Keratinocyte (primary cell): ENCODE measurements at regions not wholly inside any gene's neighbourhood (a gene's known extent, or its start where the extent isn't known, plus 50 kb on each side); places are given as distances from the start of the nearest gene placed in this dataset.

ENCODE experiments used
- DNase-seq: peaks from one replicate; pipeline ENCODE4 v3.0.0-alpha.2; 2011; ENCODE audit warnings: low read depth, missing footprints, low spot score
- FAIRE-seq: peaks from 2 replicates; lab custom pipeline; 2011; peaks lifted over from hg19 to GRCh38; lab: Jason Lieb, UNC
- H2AFZ ChIP-seq: 2 replicates; pipeline ENCODE4 v1.6.0; 2012; ENCODE audit warnings: low read length, control low read depth, inconsistent platforms; ENCODE audit not compliant: control insufficient read depth
- H3K27ac ChIP-seq: 2 replicates; pipeline ENCODE4 v1.5.1; 2011; ENCODE audit warnings: low read length; ENCODE audit not compliant: control insufficient read depth, insufficient read depth
- H3K27me3 ChIP-seq: 3 replicates; pipeline ENCODE4 v1.6.0; 2011; ENCODE audit warnings: low read length; ENCODE audit not compliant: control insufficient read depth, insufficient read depth; ENCODE audit errors: extremely low read depth
- H3K36me3 ChIP-seq, 2 experiments: 2 replicates in 1 of 2; 3 replicates in 1 of 2; pipeline ENCODE4 v1.5.1; 2011; ENCODE audit warnings: low read length in 2 of 2, mild to moderate bottlenecking in 1 of 2; ENCODE audit not compliant: control insufficient read depth in 2 of 2, insufficient read depth in 2 of 2; ENCODE audit errors: extremely low read depth in 1 of 2
- H3K4me1 ChIP-seq: 3 replicates; pipeline ENCODE4 v1.5.1; 2011; ENCODE audit warnings: low read length; ENCODE audit not compliant: control insufficient read depth, insufficient read depth; ENCODE audit errors: extremely low read depth
- H3K4me2 ChIP-seq: 3 replicates; pipeline ENCODE4 v1.6.0; 2011; ENCODE audit warnings: low read depth, low read length; ENCODE audit not compliant: control insufficient read depth, insufficient read depth; ENCODE audit errors: extremely low read depth
- H3K4me3 ChIP-seq, 3 experiments: fragments of 200-600 bp in 1 of 3; sonication (generic) in 1 of 3; 2 replicates in 2 of 3; 3 replicates in 1 of 3; pipeline ENCODE4 v1.5.1; 2011 to 2016; ENCODE audit warnings: low read length in 3 of 3, mild to moderate bottlenecking in 3 of 3, control low read depth in 2 of 3, inconsistent platforms in 1 of 3, low read depth in 1 of 3, mixed read lengths in 1 of 3, mixed run types in 1 of 3, moderate library complexity in 1 of 3; ENCODE audit not compliant: control insufficient read depth in 2 of 3, insufficient read depth in 2 of 3; ENCODE audit errors: extremely low read depth in 1 of 3
- H3K79me2 ChIP-seq: 2 replicates; pipeline ENCODE4 v1.6.0; 2012; ENCODE audit warnings: low read length; ENCODE audit not compliant: control insufficient read depth, insufficient read depth
- H3K9ac ChIP-seq: 3 replicates; pipeline ENCODE4 v1.6.0; 2011; ENCODE audit warnings: low read length; ENCODE audit not compliant: control insufficient read depth, insufficient read depth; ENCODE audit errors: extremely low read depth
- H3K9me1 ChIP-seq: 3 replicates; pipeline ENCODE4 v1.6.0; 2011; ENCODE audit warnings: low read length; ENCODE audit not compliant: control insufficient read depth, insufficient read depth; ENCODE audit errors: extremely low read depth
- H3K9me3 ChIP-seq: 2 replicates; pipeline ENCODE4 v1.5.1; 2012; ENCODE audit warnings: low read depth, low read length; ENCODE audit not compliant: control insufficient read depth
- H4K20me1 ChIP-seq: 3 replicates; pipeline ENCODE4 v1.6.0; 2011; ENCODE audit warnings: low read length; ENCODE audit not compliant: control insufficient read depth, insufficient read depth; ENCODE audit errors: extremely low read depth
- EZH2 ChIP-seq: IDR thresholded peaks from one replicate; pipeline ENCODE4 v1.6.1; 2012; ENCODE audit warnings: inconsistent platforms, mild to moderate bottlenecking, low read length, moderate library complexity
- dilution Hi-C: fragments of 300-500 bp; cut with MboI; formaldehyde crosslinking; loops from one replicate; pipeline ENCODE4 v1.7.0; 2020; ENCODE audit warnings: low sequenced_read_pairs; ENCODE audit not compliant: extremely low pct_ligation_motif_present
- TF ChIP-seq, protein P1 (sequence below), 3 experiments: IDR thresholded peaks in 1 of 3; conservative IDR thresholded peaks in 1 of 3; optimal IDR thresholded peaks in 1 of 3; 2 replicates in 2 of 3; 3 replicates in 1 of 3; pipeline versions ENCODE3 to v1.5.1; 2011; ENCODE audit warnings: low read length in 3 of 3, mild to moderate bottlenecking in 3 of 3, moderate library complexity in 2 of 3, control low read depth in 1 of 3, inconsistent platforms in 1 of 3; ENCODE audit not compliant: insufficient read depth in 2 of 3; ENCODE audit errors: extremely low read depth in 1 of 3

DNA sequence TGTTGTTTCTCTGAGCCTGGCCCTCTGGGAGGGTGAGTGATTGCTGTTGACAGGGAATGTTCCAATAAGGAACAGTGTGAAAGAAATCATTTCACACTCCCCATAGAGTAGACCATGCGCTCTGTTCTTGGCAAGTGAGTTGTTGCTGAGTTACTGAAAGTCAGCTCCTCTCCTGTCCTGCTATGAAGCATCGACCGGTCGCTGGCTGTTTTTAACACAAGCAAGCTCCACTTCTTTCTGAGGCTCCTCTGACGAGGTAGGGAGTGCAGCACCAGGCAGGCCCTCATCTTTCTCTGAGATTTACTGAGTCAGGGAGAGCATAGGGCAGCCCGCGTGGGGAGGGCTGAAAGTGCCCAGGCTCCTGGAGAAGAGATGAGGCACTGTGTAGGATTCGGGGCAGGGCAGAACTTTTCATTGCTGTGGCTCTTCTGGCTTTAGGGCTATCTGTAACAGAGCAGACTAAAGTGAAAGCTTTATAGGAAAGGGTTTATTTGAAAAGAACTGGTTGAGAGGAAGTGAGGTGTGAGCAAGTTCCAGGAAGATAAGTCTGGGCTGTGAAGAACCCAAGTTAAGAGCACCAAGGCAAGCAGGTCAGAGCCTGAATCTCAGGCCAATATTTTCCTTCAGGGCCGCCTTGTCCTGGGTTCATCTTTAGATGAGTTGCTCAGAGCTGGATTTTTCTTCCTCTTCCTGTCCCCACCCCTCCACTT lies 332.2 kb downstream of the CCSER2 start:
- Histone ChIP-seq H3K36me3 (no peaks in the 10 kb centered on the region), H3K4me3 (no peak overlapping the region), H3K27ac (no peak overlapping the region), H4K20me1 (no peaks in the 10 kb centered on the region), H3K9me3 (no peaks in the 10 kb centered on the region), H3K27me3 (no peaks in the 10 kb centered on the region), H3K4me2 (no peak overlapping the region), H3K9me1 (no peaks in the 10 kb centered on the region), H3K4me1 (no peaks in the 10 kb centered on the region), H3K9ac (no peak overlapping the region), H2AFZ (no peak overlapping the region), H3K79me2 (no peaks in the 10 kb centered on the region)
- dilution Hi-C loops = no loop called here
- TF ChIP-seq EZH2 = no peak
- TF ChIP-seq, protein P1, sequence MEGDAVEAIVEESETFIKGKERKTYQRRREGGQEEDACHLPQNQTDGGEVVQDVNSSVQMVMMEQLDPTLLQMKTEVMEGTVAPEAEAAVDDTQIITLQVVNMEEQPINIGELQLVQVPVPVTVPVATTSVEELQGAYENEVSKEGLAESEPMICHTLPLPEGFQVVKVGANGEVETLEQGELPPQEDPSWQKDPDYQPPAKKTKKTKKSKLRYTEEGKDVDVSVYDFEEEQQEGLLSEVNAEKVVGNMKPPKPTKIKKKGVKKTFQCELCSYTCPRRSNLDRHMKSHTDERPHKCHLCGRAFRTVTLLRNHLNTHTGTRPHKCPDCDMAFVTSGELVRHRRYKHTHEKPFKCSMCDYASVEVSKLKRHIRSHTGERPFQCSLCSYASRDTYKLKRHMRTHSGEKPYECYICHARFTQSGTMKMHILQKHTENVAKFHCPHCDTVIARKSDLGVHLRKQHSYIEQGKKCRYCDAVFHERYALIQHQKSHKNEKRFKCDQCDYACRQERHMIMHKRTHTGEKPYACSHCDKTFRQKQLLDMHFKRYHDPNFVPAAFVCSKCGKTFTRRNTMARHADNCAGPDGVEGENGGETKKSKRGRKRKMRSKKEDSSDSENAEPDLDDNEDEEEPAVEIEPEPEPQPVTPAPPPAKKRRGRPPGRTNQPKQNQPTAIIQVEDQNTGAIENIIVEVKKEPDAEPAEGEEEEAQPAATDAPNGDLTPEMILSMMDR (optimal IDR thresholded peaks at IDR 0.05 in 1 of 3, IDR thresholded peaks at IDR 0.05 in 1 of 3, conservative IDR thresholded peaks at IDR 0.05 in 1 of 3; ENCODE audit: extremely low read depth in 1 of 3, insufficient read depth in 2 of 3, low read length in 3 of 3) = no peak
- FAIRE-seq (no peak), DNase-seq (no peak)

DNA sequence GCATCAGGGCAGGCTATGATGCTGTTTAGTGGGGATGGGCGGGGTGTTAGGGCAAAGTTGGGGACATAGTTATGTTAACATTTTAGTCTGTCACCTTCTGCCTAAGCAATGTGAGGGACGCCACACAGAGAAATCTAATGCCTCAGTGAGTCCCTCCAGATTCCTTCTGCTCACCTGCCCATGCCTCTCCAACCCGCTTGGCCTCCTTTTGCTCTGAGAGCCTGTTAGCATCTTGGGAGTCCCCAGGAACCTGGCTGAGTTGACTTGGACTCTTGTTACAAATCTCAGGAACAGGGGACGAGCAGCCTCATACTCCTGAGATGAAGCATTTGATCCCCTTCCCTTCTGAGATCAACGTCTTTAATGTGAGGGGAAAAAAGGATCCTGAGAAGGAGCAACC lies 336.8 kb downstream of the CCSER2 start:
- no peak overlapping the region for H3K4me3 ChIP-seq
- no peak for FAIRE-seq
- dilution Hi-C loops = no loop called here

More for the DNA sequence above, 336.8 kb downstream of the CCSER2 start:
- Histone ChIP-seq H3K4me2 (no peak overlapping the region), H3K9me1 (no peaks in the 10 kb centered on the region), H3K79me2 (no peaks in the 10 kb centered on the region), H2AFZ (no peak overlapping the region), H3K9ac (no peak overlapping the region), H3K27me3 (no peaks in the 10 kb centered on the region), H3K27ac (no peak overlapping the region), H4K20me1 (no peaks in the 10 kb centered on the region), H3K36me3 (no peaks in the 10 kb centered on the region), H3K9me3 (no peaks in the 10 kb centered on the region), H3K4me1 (no peaks in the 10 kb centered on the region)
- no peak for TF ChIP-seq EZH2
- TF ChIP-seq, protein P1 (optimal IDR thresholded peaks at IDR 0.05 in 1 of 3, IDR thresholded peaks at IDR 0.05 in 1 of 3, conservative IDR thresholded peaks at IDR 0.05 in 1 of 3; ENCODE audit: extremely low read depth in 1 of 3, insufficient read depth in 2 of 3, low read length in 3 of 3) = no peak
- DNase-seq = no peak
